ENCODE measurements at regions not wholly inside any gene's neighbourhood (a gene's known extent, or its start where the extent isn't known, plus 50 kb on each side); places are given as distances from the start of the nearest gene placed in this dataset.

- Histone ChIP-seq H3K27ac (ENCODE audit: extremely low read length, insufficient read depth, low read length) (no peak overlapping the region), H3K9ac (ENCODE audit: insufficient read depth, low read depth, low read length) (no peak overlapping the region), H3K36me3 (replicated peaks in 1 of 2; ENCODE audit: control insufficient read depth in 1 of 2, insufficient read depth in 2 of 2, low read length in 2 of 2) (no peaks in the 10 kb centered on the region), H3K79me2 (ENCODE audit: insufficient read depth, low read length) (no peaks in the 10 kb centered on the region), H4K20me1 (ENCODE audit: insufficient read depth, low read length) (no peaks in the 10 kb centered on the region), H3K9me3 (ENCODE audit: low read length) (no peaks in the 10 kb centered on the region), H3K27me3 (ENCODE audit: control insufficient read depth in 1 of 2, insufficient read depth in 2 of 2, low read length in 2 of 2) (no peaks in the 10 kb centered on the region), H3K4me2 (ENCODE audit: low read depth, low read length) (no peak overlapping the region), H3K4me1 (ENCODE audit: insufficient read depth, low read length) (no peaks in the 10 kb centered on the region), H3K4me3 (replicated peaks in 1 of 3; ENCODE audit: insufficient read depth in 1 of 3, low read depth in 2 of 3, low read length in 3 of 3) (no peak overlapping the region), H2AFZ (ENCODE audit: low read length) (no peak overlapping the region)
- no TSS peak for BruUV-seq (replicated peaks)
- WGBS (ENCODE audit: low lambda C conversion rate), result 25% methylated on average over 2 of the region's 2 CpGs
- ChIA-PET CTCF (ENCODE audit: low intra/inter-chr PET ratio, low total read pairs) (no interaction called here), POLR2A (no interaction called here)
- no peak for DNase-seq (ENCODE audit: low spot score)
- intact Hi-C loops (cut with micrococcal nuclease; ENCODE audit: unreplicated experiment) (no loop called here), in situ Hi-C loops (cut with HindIII; ENCODE audit: extremely low pct_ligation_motif_present, low pct_unique_long_range_greater_than_20kb) (no loop called here)
- no peak for ATAC-seq
- no peak for FAIRE-seq
- TF ChIP-seq PRDM15 (CRISPR knock-in tag; IDR thresholded peaks at IDR 0.05) (no peak), ZNF547 (CRISPR knock-in tag; IDR thresholded peaks at IDR 0.05) (no peak), IRF2 (CRISPR knock-in tag; IDR thresholded peaks at IDR 0.05) (no peak), HBP1 (CRISPR knock-in tag; IDR thresholded peaks at IDR 0.05; ENCODE audit: low read depth) (no peak), ZNF383 (CRISPR knock-in tag; IDR thresholded peaks at IDR 0.05; ENCODE audit: borderline replicate concordance) (no peak)
Observed at GRCh38 chr5:115723220-115723619, 93.2 kb downstream of the CDO1 start.

All from HepG2 (cell line).